Hematopoietic multipotent progenitor cell treated with erythropoietin and hydrocortisone succinate and interleukin-3 and kit ligand, for 17 days (in vitro differentiated cells): ENCODE measurements at regions not wholly inside any gene's neighbourhood (a gene's known extent, or its start where the extent isn't known, plus 50 kb on each side); places are given as distances from the start of the nearest gene placed in this dataset.

Source experiments
- DNase-seq: peaks from one replicate; pipeline ENCODE4 v3.0.0-alpha.2; 2015; ENCODE audit warnings: low spot score

- DNase-seq: no peak
Observed at GRCh38 chr2:122114421-122114820, 359.0 kb downstream of the TSN start.

- no peak for DNase-seq
Observed at GRCh38 chr2:122117371-122117770, 361.9 kb downstream of the TSN start.

GRCh38 chr2:122129399-122129798 is 373.9 kb downstream of the TSN start:
- no peak for DNase-seq

- no peak for DNase-seq
Observed at GRCh38 chr2:122132147-122132691, 376.8 kb downstream of the TSN start.

- DNase-seq: no peak
Observed at GRCh38 chr2:122135021-122135937, 379.8 kb downstream of the TSN start.

- peak; percentile 11 for DNase-seq
Observed at GRCh38 chr2:122136056-122136455, 380.6 kb downstream of the TSN start.

- no peak for DNase-seq
Observed at GRCh38 chr2:122138561-122138960, 383.1 kb downstream of the TSN start.

GRCh38 chr2:122139739-122140420 is 384.4 kb downstream of the TSN start:
- no peak for DNase-seq

GRCh38 chr2:122144884-122145283 is 389.4 kb downstream of the TSN start:
- no peak for DNase-seq

GRCh38 chr2:122145856-122146255 is 390.4 kb downstream of the TSN start:
- DNase-seq: no peak

- no peak for DNase-seq
Observed at GRCh38 chr2:122148128-122148767, 392.8 kb downstream of the TSN start.

GRCh38 chr2:122150524-122151280 is 395.3 kb downstream of the TSN start:
- DNase-seq: no peak

GRCh38 chr2:122152571-122152970 is 397.1 kb downstream of the TSN start:
- no peak for DNase-seq

- no peak for DNase-seq
Observed at GRCh38 chr2:122156176-122156890, 400.9 kb downstream of the TSN start.

- no peak for DNase-seq
Observed at GRCh38 chr2:122157158-122157557, 401.7 kb downstream of the TSN start.

- DNase-seq: no peak
Observed at GRCh38 chr2:122163617-122164016, 408.2 kb downstream of the TSN start.

- no peak for DNase-seq
Observed at GRCh38 chr2:122164964-122165363, 409.5 kb downstream of the TSN start.

- DNase-seq: no peak
Observed at GRCh38 chr2:122166820-122167219, 411.4 kb downstream of the TSN start.

GRCh38 chr2:122167515-122167914 is 412.1 kb downstream of the TSN start:
- DNase-seq: no peak

- no peak for DNase-seq
Observed at GRCh38 chr2:122168799-122169198, 413.3 kb downstream of the TSN start.

GRCh38 chr2:122172812-122173211 is 417.4 kb downstream of the TSN start:
- DNase-seq: no peak
